Endothelial cell of umbilical vein (primary cell): ENCODE measurements at regions not wholly inside any gene's neighbourhood (a gene's known extent, or its start where the extent isn't known, plus 50 kb on each side); places are given as distances from the start of the nearest gene placed in this dataset.

Experiments
- BruUV-seq: library from RNA; stranded (reverse); fragments of 400-500 nt; replicated peaks from 2 replicates; lab custom pipeline; 2021; lab: Mats Ljungman, UMichigan
- CTCF ChIA-PET: fragments of 300-600, 350-600 bp; sonication (Branson Sonifier 250); formaldehyde crosslinking; loops from one replicate; lab custom pipeline; 2021; ENCODE audit warnings: antibody characterized with exemption, inconsistent platforms; lab: Charles Lee
- POLR2A ChIA-PET: fragments of 300-600, 350-600 bp; sonication (Branson Sonifier 250); formaldehyde crosslinking; loops from one replicate; lab custom pipeline; 2021; ENCODE audit warnings: antibody characterized with exemption, inconsistent platforms; lab: Charles Lee
- DNase-seq: peaks from one replicate; pipeline ENCODE4 v3.0.0-alpha.2; 2011; ENCODE audit warnings: low read depth, low spot score
- FAIRE-seq: peaks from 2 replicates; lab custom pipeline; 2011; peaks lifted over from hg19 to GRCh38; lab: Jason Lieb, UNC
- H2AFZ ChIP-seq: 2 replicates; pipeline ENCODE4 v1.6.0; 2012; ENCODE audit warnings: low read depth, low read length, control low read depth, inconsistent platforms
- H3K27ac ChIP-seq: 2 replicates; pipeline ENCODE4 v1.5.1; 2011; ENCODE audit warnings: low read depth, mild to moderate bottlenecking, control low read depth, low read length, moderate library complexity; ENCODE audit not compliant: insufficient read depth
- H3K27me3 ChIP-seq, 2 experiments: 2 replicates each; pipeline versions ENCODE4 v1.6.0 to v1.6.1; 2011; ENCODE audit warnings: low read length in 2 of 2, mixed read lengths in 1 of 2; ENCODE audit not compliant: control insufficient read depth in 2 of 2, insufficient read depth in 2 of 2
- H3K36me3 ChIP-seq, 2 experiments: 2 replicates in 1 of 2; 3 replicates in 1 of 2; pipeline ENCODE4 v1.5.1; 2011; ENCODE audit warnings: low read length in 2 of 2, mild to moderate bottlenecking in 1 of 2, moderate library complexity in 1 of 2; ENCODE audit not compliant: control insufficient read depth in 2 of 2, insufficient read depth in 2 of 2; ENCODE audit errors: extremely low read depth in 1 of 2
- H3K4me1 ChIP-seq: 3 replicates; pipeline ENCODE4 v1.5.1; 2011; ENCODE audit warnings: mild to moderate bottlenecking, low read length; ENCODE audit not compliant: control insufficient read depth, insufficient read depth; ENCODE audit errors: extremely low read depth
- H3K4me2 ChIP-seq: 2 replicates; pipeline ENCODE4 v1.6.1; 2011; ENCODE audit warnings: low read length, control low read depth, mixed read lengths; ENCODE audit not compliant: insufficient read depth
- H3K4me3 ChIP-seq, 3 experiments: fragments of 200-600 bp in 1 of 3; sonication (generic), shearing (Covaris generic) in 1 of 3; replicated peaks in 1 of 3; 2 replicates each; pipeline ENCODE4 v1.5.1; 2011 to 2016; ENCODE audit warnings: control low read depth in 3 of 3, low read length in 3 of 3, mild to moderate bottlenecking in 2 of 3, inconsistent platforms in 1 of 3, low read depth in 1 of 3, moderate library complexity in 1 of 3; ENCODE audit not compliant: insufficient read depth in 1 of 3
- H3K79me2 ChIP-seq: 2 replicates; pipeline ENCODE4 v1.6.0; 2012; ENCODE audit warnings: low read length, inconsistent platforms; ENCODE audit not compliant: control insufficient read depth, insufficient read depth
- H3K9ac ChIP-seq: replicated peaks from 2 replicates; pipeline ENCODE3; 2011; ENCODE audit warnings: low read length, control low read depth; ENCODE audit not compliant: insufficient read depth; ENCODE audit errors: extremely low read depth
- H3K9me1 ChIP-seq: replicated peaks from 3 replicates; pipeline ENCODE4 v1.6.0; 2011; ENCODE audit warnings: mild to moderate bottlenecking, low read length; ENCODE audit not compliant: control insufficient read depth, insufficient read depth; ENCODE audit errors: extremely low read depth
- H3K9me3 ChIP-seq: replicated peaks from 2 replicates; pipeline ENCODE4 v1.5.1; 2012; ENCODE audit warnings: low read length, inconsistent platforms; ENCODE audit not compliant: control insufficient read depth, insufficient read depth
- H4K20me1 ChIP-seq: replicated peaks from 2 replicates; pipeline ENCODE3; 2011; ENCODE audit warnings: mild to moderate bottlenecking, low read length; ENCODE audit not compliant: control insufficient read depth, insufficient read depth; ENCODE audit errors: extremely low read depth
- EZH2 ChIP-seq: IDR thresholded peaks from 2 replicates; pipeline ENCODE4 v1.6.1; 2012; ENCODE audit warnings: borderline replicate concordance, low read depth, mild to moderate bottlenecking, moderate library complexity, low read length, inconsistent platforms; ENCODE audit not compliant: severe bottlenecking
- FOS ChIP-seq: IDR thresholded peaks from 2 replicates; pipeline ENCODE4 v1.6.1; 2011; ENCODE audit warnings: mild to moderate bottlenecking, low read length, moderate library complexity, borderline replicate concordance; ENCODE audit not compliant: insufficient read depth
- GATA2 ChIP-seq: IDR thresholded peaks from 2 replicates; pipeline ENCODE4 v1.7.0; 2011; ENCODE audit warnings: low read depth, mild to moderate bottlenecking, moderate library complexity, mixed read lengths, low read length; ENCODE audit not compliant: insufficient read length, insufficient read depth
- JUN ChIP-seq: IDR thresholded peaks from 2 replicates; pipeline ENCODE4 v1.6.1; 2011; ENCODE audit warnings: borderline replicate concordance, low read depth; ENCODE audit not compliant: insufficient read length, insufficient read depth
- MYC ChIP-seq: IDR thresholded peaks from one replicate; pipeline ENCODE4 v1.6.1; 2011; ENCODE audit warnings: mild to moderate bottlenecking, low read depth, low read length
- POLR2A ChIP-seq: IDR thresholded peaks from 2 replicates; pipeline ENCODE4 v1.6.1; 2012; ENCODE audit warnings: low read depth, mild to moderate bottlenecking, control low read depth, low read length
- POLR2AphosphoS5 ChIP-seq: IDR thresholded peaks from 2 replicates; pipeline ENCODE4 v1.6.1; 2012; ENCODE audit warnings: low read depth, mild to moderate bottlenecking, control low read depth, low read length, moderate library complexity; ENCODE audit not compliant: insufficient read depth
- dilution Hi-C: fragments of 300-500 bp; cut with MboI; formaldehyde crosslinking; loops from one replicate; pipeline ENCODE4 v1.15.0; 2019; ENCODE audit warnings: low sequenced_read_pairs; ENCODE audit not compliant: extremely low pct_ligation_motif_present
- intact Hi-C: fragments of 100-400 bp; cut with micrococcal nuclease; formaldehyde crosslinking; loops from one replicate; pipeline ENCODE4 v1.10.0; 2022
- TF ChIP-seq, protein P1 (sequence below), 2 donors: IDR thresholded peaks; 1 replicate in 1 of 2; 2 replicates in 1 of 2; pipeline ENCODE4 v1.5.1; 2011; ENCODE audit warnings: low read length in 2 of 2, mild to moderate bottlenecking in 2 of 2, moderate library complexity in 2 of 2, control low read depth in 1 of 2, inconsistent platforms in 1 of 2, low read depth in 1 of 2; ENCODE audit not compliant: insufficient read depth in 1 of 2; ENCODE audit errors: extremely low read depth in 1 of 2

DNA sequence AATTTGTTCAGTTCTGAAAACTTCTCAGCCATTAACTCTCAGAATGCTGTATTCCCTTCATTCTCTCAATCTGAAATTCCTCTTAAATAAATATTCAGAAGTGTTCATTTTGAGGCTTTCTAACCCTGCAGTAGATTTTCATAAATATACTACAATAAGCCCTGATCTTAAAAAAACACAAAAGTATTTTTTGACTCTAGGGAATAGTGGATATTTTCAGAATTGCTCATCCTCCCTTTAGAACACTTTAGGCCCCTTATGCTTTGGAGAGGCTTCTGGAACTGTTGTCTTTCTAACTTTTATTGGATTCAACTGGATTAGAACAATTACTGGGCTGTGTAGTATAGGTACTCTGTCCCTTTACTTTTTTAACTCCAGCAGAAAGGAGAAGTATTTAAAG is 1662.6 kb upstream of the MIR17HG start:
- Histone ChIP-seq H3K27ac (no peak overlapping the region), H3K9me1 (no peaks in the 10 kb centered on the region), H3K27me3 (no peaks in the 10 kb centered on the region), H3K4me2 (no peak overlapping the region), H3K4me1 (no peaks in the 10 kb centered on the region), H3K79me2 (no peaks in the 10 kb centered on the region), H3K9ac (no peak overlapping the region), H4K20me1 (no peaks in the 10 kb centered on the region), H3K9me3 (no peaks in the 10 kb centered on the region), H2AFZ (no peak overlapping the region), H3K4me3 (no peak overlapping the region), H3K36me3 (no peaks in the 10 kb centered on the region)
- TF ChIP-seq JUN (no peak), MYC (no peak), EZH2 (no peak), GATA2 (no peak), POLR2A (no peak), FOS (no peak), POLR2AphosphoS5 (no peak)
- TF ChIP-seq, protein P1, sequence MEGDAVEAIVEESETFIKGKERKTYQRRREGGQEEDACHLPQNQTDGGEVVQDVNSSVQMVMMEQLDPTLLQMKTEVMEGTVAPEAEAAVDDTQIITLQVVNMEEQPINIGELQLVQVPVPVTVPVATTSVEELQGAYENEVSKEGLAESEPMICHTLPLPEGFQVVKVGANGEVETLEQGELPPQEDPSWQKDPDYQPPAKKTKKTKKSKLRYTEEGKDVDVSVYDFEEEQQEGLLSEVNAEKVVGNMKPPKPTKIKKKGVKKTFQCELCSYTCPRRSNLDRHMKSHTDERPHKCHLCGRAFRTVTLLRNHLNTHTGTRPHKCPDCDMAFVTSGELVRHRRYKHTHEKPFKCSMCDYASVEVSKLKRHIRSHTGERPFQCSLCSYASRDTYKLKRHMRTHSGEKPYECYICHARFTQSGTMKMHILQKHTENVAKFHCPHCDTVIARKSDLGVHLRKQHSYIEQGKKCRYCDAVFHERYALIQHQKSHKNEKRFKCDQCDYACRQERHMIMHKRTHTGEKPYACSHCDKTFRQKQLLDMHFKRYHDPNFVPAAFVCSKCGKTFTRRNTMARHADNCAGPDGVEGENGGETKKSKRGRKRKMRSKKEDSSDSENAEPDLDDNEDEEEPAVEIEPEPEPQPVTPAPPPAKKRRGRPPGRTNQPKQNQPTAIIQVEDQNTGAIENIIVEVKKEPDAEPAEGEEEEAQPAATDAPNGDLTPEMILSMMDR (IDR thresholded peaks at IDR 0.05; ENCODE audit: extremely low read depth in 1 of 2, insufficient read depth in 1 of 2, low read depth in 1 of 2, low read length in 2 of 2): no peak
- FAIRE-seq (no peak), DNase-seq (no peak)
- dilution Hi-C loops (no loop called here), intact Hi-C loops (no loop called here)
- no TSS peak for BruUV-seq
- POLR2A ChIA-PET: no interaction called here
- CTCF ChIA-PET: interaction anchor here (0.7 to 2.0 kb wide), 2 partner anchors 11 to 30 kb away, joined by 3 to 10 read pairs; no protein-coding TSS in a partner anchor
